T-helper 2 cell treated with Interferon-gamma antibody and Interleukin-4, amounts not matched to agents 5 μg/mL and 100 μg/mL, for 36 hours (primary cell): ENCODE measurements at regions not wholly inside any gene's neighbourhood (a gene's known extent, or its start where the extent isn't known, plus 50 kb on each side); places are given as distances from the start of the nearest gene placed in this dataset.

Source experiments
- DNase-seq: peaks from one replicate; pipeline ENCODE4 v3.0.0; 2021; ENCODE audit warnings: low spot score
- H3K27ac Mint-ChIP-seq: one replicate; pipeline ENCODE4 v1.8.0; 2021; ENCODE audit warnings: mild to moderate bottlenecking, mixed read lengths
- H3K27me3 Mint-ChIP-seq: one replicate; pipeline ENCODE4 v1.8.0; 2021; ENCODE audit warnings: low read depth, mixed read lengths
- H3K36me3 Mint-ChIP-seq: one replicate; pipeline ENCODE4 v1.8.0; 2021; ENCODE audit warnings: low read depth, mixed read lengths
- H3K4me1 Mint-ChIP-seq: one replicate; pipeline ENCODE4 v1.8.0; 2021; ENCODE audit warnings: low read depth, mixed read lengths
- H3K4me3 Mint-ChIP-seq: one replicate; pipeline ENCODE4 v1.8.0; 2022; ENCODE audit warnings: mild to moderate bottlenecking, moderate library complexity, mixed read lengths
- H3K9me3 Mint-ChIP-seq: one replicate; pipeline ENCODE4 v1.8.0; 2021; ENCODE audit warnings: mixed read lengths

- Mint-ChIP-seq H3K9me3 (no peaks in the 10 kb centered on the region), H3K4me3 (no peak overlapping the region), H3K36me3 (no peaks in the 10 kb centered on the region), H3K27ac (no peak overlapping the region), H3K27me3 (no peaks in the 10 kb centered on the region), H3K4me1 (no peaks in the 10 kb centered on the region)
- DNase-seq = no peak
Observed at GRCh38 chr18:10378688-10379420, 75.6 kb upstream of the APCDD1 start.

DNA sequence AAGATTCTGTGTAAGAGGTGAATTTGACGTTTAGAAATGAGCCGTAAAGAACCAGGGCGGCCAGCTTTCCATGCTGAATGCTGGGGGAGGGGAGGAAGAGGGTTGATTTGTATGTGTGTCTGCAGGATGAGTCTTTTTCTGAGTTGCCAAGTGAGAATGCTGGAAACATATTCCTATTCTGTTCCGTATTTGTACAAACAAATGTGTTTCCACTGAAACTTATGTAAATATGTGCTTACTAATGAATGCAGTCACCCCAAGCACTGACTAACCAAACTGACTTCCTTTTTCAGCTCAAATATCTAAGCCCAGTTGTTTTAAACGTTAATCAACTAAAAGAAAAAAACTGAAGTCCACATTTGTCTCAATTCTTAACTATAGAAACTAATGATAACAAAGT, 74.9 kb upstream of the APCDD1 start:
- DNase-seq = no peak
- no peaks in the 10 kb centered on the region for H3K36me3 Mint-ChIP-seq
- H3K27me3 Mint-ChIP-seq = no peaks in the 10 kb centered on the region
- no peaks in the 10 kb centered on the region for H3K9me3 Mint-ChIP-seq
- H3K27ac Mint-ChIP-seq = no peak overlapping the region
- no peak overlapping the region for H3K4me3 Mint-ChIP-seq
- H3K4me1 Mint-ChIP-seq = no peaks in the 10 kb centered on the region

- no peaks in the 10 kb centered on the region for H3K36me3 Mint-ChIP-seq
- H3K4me1 Mint-ChIP-seq = no peaks in the 10 kb centered on the region
- no peak for DNase-seq
- no peaks in the 10 kb centered on the region for H3K9me3 Mint-ChIP-seq
- no peak overlapping the region for H3K27ac Mint-ChIP-seq
- no peaks in the 10 kb centered on the region for H3K27me3 Mint-ChIP-seq
- H3K4me3 Mint-ChIP-seq = no peak overlapping the region
Observed at GRCh38 chr18:10381516-10381915, 72.9 kb upstream of the APCDD1 start.

GRCh38 chr18:10381951-10382350, 72.5 kb upstream of the APCDD1 start:
- H3K4me3 Mint-ChIP-seq = no peak overlapping the region
- H3K27ac Mint-ChIP-seq = no peak overlapping the region
- no peaks in the 10 kb centered on the region for H3K9me3 Mint-ChIP-seq
- no peaks in the 10 kb centered on the region for H3K27me3 Mint-ChIP-seq
- H3K4me1 Mint-ChIP-seq = no peaks in the 10 kb centered on the region
- no peak for DNase-seq
- no peaks in the 10 kb centered on the region for H3K36me3 Mint-ChIP-seq

GRCh38 chr18:10386049-10386448, 68.4 kb upstream of the APCDD1 start:
- peaks cover 16% of the 10 kb centered on the region for H3K27me3 Mint-ChIP-seq
- H3K4me3 Mint-ChIP-seq = no peak overlapping the region
- H3K36me3 Mint-ChIP-seq = no peaks in the 10 kb centered on the region
- no peaks in the 10 kb centered on the region for H3K4me1 Mint-ChIP-seq
- no peak for DNase-seq
- H3K9me3 Mint-ChIP-seq = no peaks in the 10 kb centered on the region
- no peak overlapping the region for H3K27ac Mint-ChIP-seq

DNA sequence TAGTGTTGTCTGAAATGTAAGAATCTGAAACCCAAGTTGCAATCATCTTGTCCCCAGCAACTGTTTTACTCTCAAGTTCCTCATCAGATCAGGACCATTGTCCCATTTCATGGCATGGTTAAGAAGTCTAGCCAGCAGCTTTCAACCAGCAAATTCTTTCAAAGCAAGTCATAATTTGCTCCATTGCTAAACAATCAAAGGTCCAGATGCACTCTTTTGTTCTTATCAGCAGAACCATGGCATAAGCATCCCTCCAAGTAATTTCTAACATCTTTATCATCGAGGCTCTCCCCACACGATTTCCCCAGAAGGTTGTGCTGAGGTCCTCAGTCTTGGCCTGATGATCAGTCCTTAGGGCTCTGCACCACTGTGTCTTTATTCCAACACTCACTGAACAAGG, 67.5 kb upstream of the APCDD1 start:
- peaks cover 7% of the 10 kb centered on the region for H3K4me1 Mint-ChIP-seq
- no peaks in the 10 kb centered on the region for H3K9me3 Mint-ChIP-seq
- DNase-seq = no peak
- H3K27me3 Mint-ChIP-seq = peaks cover 24% of the 10 kb centered on the region
- H3K36me3 Mint-ChIP-seq = no peaks in the 10 kb centered on the region
- no peak overlapping the region for H3K4me3 Mint-ChIP-seq
- H3K27ac Mint-ChIP-seq = no peak overlapping the region

- H3K27ac Mint-ChIP-seq = no peak overlapping the region
- H3K4me1 Mint-ChIP-seq = peaks cover 7% of the 10 kb centered on the region
- no peak overlapping the region for H3K4me3 Mint-ChIP-seq
Observed at GRCh38 chr18:10387399-10387798, 67.0 kb upstream of the APCDD1 start.

GRCh38 chr18:10388373-10388772, 66.1 kb upstream of the APCDD1 start:
- Mint-ChIP-seq H3K4me1 (peaks cover 7% of the 10 kb centered on the region), H3K27ac (no peak overlapping the region), H3K4me3 (no peak overlapping the region), H3K36me3 (no peaks in the 10 kb centered on the region), H3K9me3 (no peaks in the 10 kb centered on the region), H3K27me3 (peaks cover 27% of the 10 kb centered on the region)
- DNase-seq = no peak

More at GRCh38 chr18:10387399-10387798, 67.0 kb upstream of the APCDD1 start:
- Mint-ChIP-seq H3K9me3 (no peaks in the 10 kb centered on the region), H3K36me3 (no peaks in the 10 kb centered on the region), H3K27me3 (peaks cover 24% of the 10 kb centered on the region)
- DNase-seq = no peak

GRCh38 chr18:10391506-10391905, 62.9 kb upstream of the APCDD1 start:
- Mint-ChIP-seq H3K4me3 (peak overlapping the region; percentile 23), H3K9me3 (no peaks in the 10 kb centered on the region), H3K27me3 (peaks cover 30% of the 10 kb centered on the region), H3K27ac (peak overlapping the region; percentile 62), H3K36me3 (no peaks in the 10 kb centered on the region), H3K4me1 (peaks cover 7% of the 10 kb centered on the region)
- DNase-seq = no peak

DNA sequence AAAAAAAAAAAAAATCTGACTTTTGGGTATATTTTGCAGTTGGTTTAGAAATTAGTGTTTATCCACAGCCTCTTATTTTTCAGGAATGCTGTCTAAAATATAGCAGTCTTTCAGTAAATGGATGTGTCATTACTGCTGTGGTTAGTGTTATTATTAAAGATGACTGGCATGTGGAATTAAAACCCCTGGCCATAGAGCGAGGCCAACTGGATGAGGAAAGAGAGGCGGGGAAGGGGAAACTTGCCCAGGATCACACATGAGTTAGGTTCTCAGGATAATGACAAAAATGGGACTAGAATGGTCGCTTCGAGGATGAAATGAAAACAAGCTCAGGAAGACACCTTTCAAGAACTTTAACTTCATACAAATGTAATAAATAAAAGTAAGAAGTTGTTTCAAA, 57.4 kb upstream of the APCDD1 start:
- Mint-ChIP-seq H3K4me3 (no peak overlapping the region), H3K4me1 (no peaks in the 10 kb centered on the region), H3K27me3 (peaks cover 23% of the 10 kb centered on the region), H3K9me3 (no peaks in the 10 kb centered on the region), H3K27ac (no peak overlapping the region), H3K36me3 (no peaks in the 10 kb centered on the region)
- no peak for DNase-seq

DNA sequence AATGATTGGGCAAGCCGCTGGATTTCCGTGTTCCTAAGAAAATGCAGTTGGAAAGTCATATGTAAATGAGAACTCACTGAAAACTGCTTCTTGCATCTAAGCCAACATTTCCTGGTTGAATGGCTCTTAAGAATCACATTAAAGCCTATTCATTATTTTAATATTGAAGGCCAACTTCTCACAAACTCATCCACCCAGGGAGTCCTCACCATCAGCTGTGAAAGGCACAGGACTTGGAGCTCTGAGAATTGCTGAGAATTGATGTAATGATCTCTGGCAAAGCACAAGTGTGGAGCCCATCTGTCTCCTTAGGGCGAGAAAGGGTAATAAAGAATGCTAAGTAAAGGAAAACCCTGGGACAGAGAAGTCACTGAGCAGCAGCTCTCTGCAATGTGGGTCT, 55.9 kb upstream of the APCDD1 start:
- Mint-ChIP-seq H3K27ac (no peak overlapping the region), H3K27me3 (peaks cover 20% of the 10 kb centered on the region), H3K36me3 (no peaks in the 10 kb centered on the region)

GRCh38 chr18:10399465-10399864, 55.0 kb upstream of the APCDD1 start:
- Mint-ChIP-seq H3K4me1 (no peaks in the 10 kb centered on the region), H3K4me3 (no peak overlapping the region)
- DNase-seq = no peak

More for the DNA sequence above, 55.9 kb upstream of the APCDD1 start:
- DNase-seq = no peak
- Mint-ChIP-seq H3K4me3 (no peak overlapping the region), H3K9me3 (no peaks in the 10 kb centered on the region), H3K4me1 (no peaks in the 10 kb centered on the region)

GRCh38 chr18:10400534-10401307, 53.7 kb upstream of the APCDD1 start:
- H3K4me3 Mint-ChIP-seq = no peak overlapping the region
- H3K36me3 Mint-ChIP-seq = no peaks in the 10 kb centered on the region
- no peaks in the 10 kb centered on the region for H3K9me3 Mint-ChIP-seq
- no peak overlapping the region for H3K27ac Mint-ChIP-seq
- DNase-seq = no peak
- peaks cover 23% of the 10 kb centered on the region for H3K27me3 Mint-ChIP-seq
- H3K4me1 Mint-ChIP-seq = no peaks in the 10 kb centered on the region

More at GRCh38 chr18:10399465-10399864, 55.0 kb upstream of the APCDD1 start:
- Mint-ChIP-seq H3K9me3 (no peaks in the 10 kb centered on the region), H3K36me3 (no peaks in the 10 kb centered on the region), H3K27ac (no peak overlapping the region), H3K27me3 (peaks cover 20% of the 10 kb centered on the region)

- Mint-ChIP-seq H3K36me3 (no peaks in the 10 kb centered on the region), H3K27ac (no peak overlapping the region), H3K9me3 (no peaks in the 10 kb centered on the region), H3K4me1 (no peaks in the 10 kb centered on the region), H3K4me3 (no peak overlapping the region), H3K27me3 (peaks cover 26% of the 10 kb centered on the region)
- no peak for DNase-seq
Observed at GRCh38 chr18:10401521-10401920, 52.9 kb upstream of the APCDD1 start.
